Stimulated activated CD4-positive, alpha-beta T cell treated with anti-CD3 and anti-CD28 coated beads, Interleukin-15, amount 100 ng/mL, for 48 hours (primary cell): ENCODE measurements at regions not wholly inside any gene's neighbourhood (a gene's known extent, or its start where the extent isn't known, plus 50 kb on each side); places are given as distances from the start of the nearest gene placed in this dataset.
"Not testable (repeated sequence)": the region's sequence is repeated elsewhere in the genome, so short reads cannot be mapped to it uniquely, and the experiment has no call there.

Source experiments
- DNase-seq, 2 donors: peaks; one replicate each; pipeline ENCODE4 v3.0.0-alpha.2; 2020; ENCODE audit warnings: low read depth in 2 of 2

DNA sequence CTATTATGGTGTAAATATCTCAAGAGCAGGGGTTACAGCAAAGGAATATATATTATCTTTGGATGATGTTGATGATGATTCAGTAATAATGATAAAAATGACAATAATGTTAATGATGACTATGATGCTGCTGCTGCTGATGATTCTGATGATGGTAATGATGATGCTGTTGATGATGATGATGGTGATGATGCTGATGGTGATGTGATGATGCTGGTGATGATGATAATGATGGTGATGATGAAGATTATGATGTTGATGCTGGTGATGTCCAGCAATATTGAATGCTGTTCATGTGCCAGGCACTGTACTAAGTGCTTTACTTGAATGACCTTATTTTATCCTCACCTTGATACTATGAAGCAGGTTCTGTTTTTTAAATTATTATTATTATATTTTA is 226.0 kb upstream of the ANKH start:
- no peak for DNase-seq

DNA sequence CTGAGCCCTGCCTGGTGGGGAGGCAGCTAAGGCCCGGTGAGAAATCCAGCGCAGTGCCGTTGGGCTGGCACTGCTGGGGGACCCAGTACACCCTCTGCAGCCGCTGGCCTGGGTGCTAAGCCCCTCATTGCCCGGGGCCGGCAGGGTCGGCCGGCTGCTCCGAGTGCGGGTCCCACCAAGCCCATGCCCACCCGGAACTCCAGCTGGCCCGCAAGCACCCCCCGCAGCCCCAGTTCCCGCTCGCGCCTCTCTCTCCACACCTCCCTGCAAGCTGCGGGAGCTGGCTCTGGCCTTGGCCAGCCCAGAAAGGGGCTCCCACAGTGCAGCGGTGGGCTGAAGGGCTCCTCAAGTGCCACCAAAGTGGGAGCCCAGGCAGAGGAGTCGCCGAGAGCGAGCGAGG is 225.1 kb upstream of the ANKH start:
- not testable (repeated sequence) for DNase-seq

- no peak for DNase-seq
Observed at GRCh38 chr5:15092801-15093200, 221.2 kb upstream of the ANKH start.

- DNase-seq: no peak
Observed at GRCh38 chr5:15085671-15086070, 214.1 kb upstream of the ANKH start.

- no peak for DNase-seq
Observed at GRCh38 chr5:15082096-15082495, 210.5 kb upstream of the ANKH start.

- no peak for DNase-seq
Observed at GRCh38 chr5:15080219-15080618, 208.6 kb upstream of the ANKH start.

GRCh38 chr5:15079566-15079965 is 208.0 kb upstream of the ANKH start:
- DNase-seq: no peak

DNA sequence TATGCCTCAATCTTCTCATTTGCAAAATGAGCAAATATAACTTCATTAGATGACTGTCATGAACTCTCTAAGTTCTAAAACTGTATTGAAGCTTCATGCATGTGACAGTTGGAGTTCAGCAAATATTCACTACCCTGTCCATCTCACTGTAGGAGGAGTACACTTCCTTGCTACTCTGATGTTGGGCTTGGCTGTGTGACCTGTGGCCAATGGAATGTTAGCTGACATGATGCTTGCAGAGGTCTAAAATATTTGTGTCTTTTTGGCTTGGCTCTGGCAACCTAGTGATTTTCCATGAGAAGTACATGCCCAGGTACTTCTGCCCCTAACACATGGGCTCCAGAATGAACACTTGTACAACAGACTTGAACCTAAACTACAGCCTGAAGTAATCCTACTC is 203.1 kb upstream of the ANKH start:
- DNase-seq: no peak

- no peak for DNase-seq
Observed at GRCh38 chr5:15073453-15073852, 201.9 kb upstream of the ANKH start.

- DNase-seq: no peak
Observed at GRCh38 chr5:15070907-15071306, 199.3 kb upstream of the ANKH start.

DNA sequence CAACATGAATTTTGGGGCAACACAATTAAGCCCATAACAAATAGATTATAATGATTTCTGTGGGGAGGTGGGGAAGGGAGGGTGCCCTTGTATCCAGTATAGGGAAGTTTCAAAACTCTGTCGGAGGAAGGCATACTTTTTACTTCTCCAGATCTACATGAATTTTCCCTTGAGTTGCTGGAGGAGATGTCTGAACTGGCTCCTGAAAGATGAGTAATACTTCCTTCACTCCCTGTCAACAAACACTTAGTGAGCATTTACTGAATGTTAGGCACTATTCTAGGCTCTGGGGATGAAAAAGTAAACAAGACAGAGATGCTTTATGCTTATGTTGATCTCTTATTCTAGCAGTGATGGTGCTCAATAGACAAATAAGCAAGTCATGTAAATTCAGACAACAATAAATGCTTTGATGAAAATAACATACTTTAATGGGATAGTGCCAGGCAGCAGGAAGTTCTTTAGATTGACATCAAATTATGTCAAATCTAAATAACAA is 197.9 kb upstream of the ANKH start:
- no peak for DNase-seq

DNA sequence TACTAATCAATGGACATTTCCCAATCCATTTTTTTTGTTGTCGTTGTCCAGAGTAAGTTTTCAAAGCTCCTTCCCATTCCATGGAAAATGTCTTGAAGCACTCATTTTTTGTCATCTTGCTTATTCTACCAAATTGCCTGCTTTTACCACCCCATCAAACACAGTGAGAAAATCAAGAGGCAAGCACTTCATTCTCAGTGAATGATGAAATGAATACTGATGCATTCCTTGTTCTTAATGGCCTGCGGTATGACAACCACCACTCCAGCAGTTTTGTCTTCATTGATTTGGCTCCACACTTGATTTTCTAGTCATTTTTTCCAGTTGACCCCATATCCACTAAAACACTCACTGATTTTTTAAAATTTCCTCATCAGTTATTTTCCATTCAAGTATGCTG is 193.5 kb upstream of the ANKH start:
- DNase-seq: no peak

- DNase-seq: no peak
Observed at GRCh38 chr5:15064396-15064795, 192.8 kb upstream of the ANKH start.

GRCh38 chr5:15056988-15057592 is 185.5 kb upstream of the ANKH start:
- DNase-seq: no peak

DNA sequence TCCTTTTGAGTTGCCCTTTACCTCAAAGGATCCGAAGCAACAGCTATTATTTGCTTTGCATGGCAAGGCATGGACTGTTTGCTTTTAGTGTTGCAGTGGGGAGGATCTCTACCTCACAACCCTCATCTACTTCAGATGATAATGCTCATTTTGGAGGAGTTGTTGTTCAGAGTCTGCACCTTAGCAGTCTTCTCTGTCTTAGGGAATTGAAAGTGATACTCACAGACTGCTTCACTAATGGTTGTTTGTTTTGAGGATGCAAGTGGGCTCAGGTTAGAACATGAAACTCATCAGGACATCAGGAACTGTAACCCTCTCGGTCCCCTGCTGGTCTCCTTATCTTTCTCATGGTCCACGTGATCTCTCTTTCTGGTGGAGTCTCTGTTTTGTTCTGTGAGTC is 172.9 kb upstream of the ANKH start:
- DNase-seq: no peak

DNA sequence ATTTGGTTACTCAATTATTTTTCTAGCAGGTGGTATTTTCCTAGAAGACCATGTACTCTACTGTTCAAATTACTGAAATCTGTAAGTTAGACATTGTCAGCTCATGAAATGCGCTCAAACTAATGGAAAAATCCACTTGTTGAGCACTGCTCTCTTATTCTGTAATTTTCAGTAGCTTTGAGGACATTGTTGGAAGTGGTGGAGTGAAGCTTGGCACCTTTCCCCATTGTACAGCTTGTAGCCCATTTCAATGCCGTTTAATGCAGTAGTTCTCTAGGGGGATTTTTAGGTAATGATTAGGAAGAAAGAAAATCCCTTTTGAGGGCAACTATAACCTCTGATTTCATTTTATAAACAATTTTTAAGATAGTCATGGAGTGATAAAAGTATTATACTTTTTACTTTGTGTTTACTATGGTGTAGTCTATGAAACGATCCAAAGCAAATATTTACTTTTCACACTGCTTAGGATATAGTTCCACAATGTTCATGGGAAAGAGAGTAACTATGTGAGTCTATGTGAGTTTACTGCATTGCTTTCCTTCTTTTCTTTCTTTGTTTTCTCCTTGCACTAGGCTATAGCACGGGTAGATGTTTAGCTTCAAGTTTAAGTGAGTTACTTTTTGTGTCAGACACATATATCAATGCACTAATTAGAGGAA is 165.8 kb upstream of the ANKH start:
- DNase-seq: no peak

- no peak for DNase-seq
Observed at GRCh38 chr5:15034379-15034778, 162.8 kb upstream of the ANKH start.

DNA sequence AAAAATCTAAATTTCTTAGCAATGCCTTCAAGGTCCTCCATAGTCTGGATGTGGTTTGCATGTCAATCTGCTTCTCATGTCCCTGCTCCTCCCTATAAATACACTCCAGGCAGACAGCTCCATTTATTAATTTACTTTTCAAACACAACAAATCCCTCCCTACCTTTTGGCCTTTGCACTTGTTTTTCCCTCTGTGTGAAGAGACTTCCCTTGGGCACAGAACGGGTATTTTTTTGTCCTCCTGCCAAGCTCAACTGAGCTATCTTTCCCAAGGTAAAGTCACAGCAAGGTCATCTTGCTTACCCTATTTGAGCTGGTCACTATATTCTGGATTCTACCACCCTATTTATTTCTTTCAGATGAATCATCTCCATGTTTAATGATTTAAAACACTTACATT is 159.6 kb upstream of the ANKH start:
- DNase-seq: no peak

DNA sequence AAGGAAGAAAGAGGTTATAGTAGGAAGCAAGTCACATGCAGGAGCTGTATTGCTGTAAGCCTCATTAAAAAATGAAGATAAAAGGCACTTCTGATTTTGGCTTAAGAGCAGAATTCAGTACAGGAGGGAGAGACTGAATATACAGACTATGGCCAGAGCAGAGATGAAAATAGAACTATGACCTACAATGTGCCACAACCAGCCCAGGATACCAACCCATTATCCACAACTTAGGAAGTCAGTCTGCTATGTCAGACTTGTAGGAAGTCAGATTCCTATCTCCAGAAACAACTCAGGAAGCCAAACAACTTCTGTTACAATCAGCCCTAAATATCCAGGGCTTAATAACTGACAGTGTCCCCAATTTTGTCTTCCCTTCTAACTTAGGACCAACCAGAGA is 156.2 kb upstream of the ANKH start:
- no peak for DNase-seq

DNA sequence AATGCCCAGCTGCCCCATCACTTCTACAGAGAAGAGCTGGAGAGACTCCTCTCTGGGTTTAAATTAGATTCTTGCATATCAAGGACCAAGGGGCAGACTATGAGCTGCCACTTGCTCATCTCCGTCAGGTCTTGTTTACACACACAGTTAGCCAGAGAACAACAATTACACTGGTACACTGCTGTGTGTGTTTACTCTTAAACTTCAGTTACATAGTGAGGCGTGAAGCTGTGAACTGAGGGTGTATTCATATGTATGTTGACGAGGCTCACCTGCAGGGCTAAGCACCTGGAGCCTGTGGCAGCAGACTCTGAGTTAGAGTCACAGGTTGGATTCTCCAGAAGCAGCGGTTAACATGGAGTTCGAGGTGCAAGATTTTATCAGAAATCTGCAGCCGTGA is 155.4 kb upstream of the ANKH start:
- DNase-seq: no peak

- DNase-seq: no peak
Observed at GRCh38 chr5:15026011-15026893, 154.7 kb upstream of the ANKH start.

GRCh38 chr5:15023846-15024245 is 152.3 kb upstream of the ANKH start:
- DNase-seq: no peak

- DNase-seq: no peak
Observed at GRCh38 chr5:15023266-15023665, 151.7 kb upstream of the ANKH start.
